HCT116 (cell line): ENCODE measurements at regions not wholly inside any gene's neighbourhood (a gene's known extent, or its start where the extent isn't known, plus 50 kb on each side); places are given as distances from the start of the nearest gene placed in this dataset.

ENCODE experiments used
- ATAC-seq: fragments of 200-7000 bp; cut with Tn5 transposase; 2 replicates; pipeline ENCODE4 v1.9.1; 2020; ENCODE audit warnings: mild to moderate bottlenecking, moderate library complexity
- BruUV-seq: library from RNA; stranded (reverse); fragments of 400-500 nt; replicated peaks from 2 replicates; lab custom pipeline; 2021; lab: Mats Ljungman, UMichigan
- CTCF ChIA-PET: fragments of 300-600 bp; sonication (Branson Sonifier 250); formaldehyde crosslinking; loops from one replicate; lab custom pipeline; 2021; ENCODE audit warnings: antibody characterized with exemption; lab: Charles Lee
- POLR2A ChIA-PET: fragments of 300-600, 350-600 bp; sonication (Branson Sonifier 250); formaldehyde crosslinking; loops from one replicate; lab custom pipeline; 2021; ENCODE audit warnings: antibody characterized with exemption; lab: Charles Lee
- RAD21 ChIA-PET, 2 experiments: fragments of 300-600 bp; sonication (Branson Sonifier 250); formaldehyde crosslinking; loops; one replicate each; lab custom pipeline; 2023; ENCODE audit warnings: low total read pairs in 2 of 2; ENCODE audit not compliant: uncharacterized antibody in 2 of 2, unreplicated experiment in 2 of 2, low non-redundant PET in 1 of 2; lab: Charles Lee
- DNase-seq: peaks from one replicate; pipeline ENCODE4 v3.0.0-alpha.2; 2010; ENCODE audit warnings: low read depth, low spot score
- H2AFZ ChIP-seq: fragments of 200-600 bp; shearing (Covaris generic), sonication (generic); 2 replicates; pipeline ENCODE4 v1.6.1; 2017; ENCODE audit warnings: low read depth, mixed run types, mixed read lengths, antibody characterized with exemption, low read length; ENCODE audit not compliant: poor library complexity, severe bottlenecking
- H3K27ac ChIP-seq: 2 replicates; pipeline ENCODE4 v1.5.1; 2012; ENCODE audit warnings: low read depth, low read length
- H3K27me3 ChIP-seq: fragments of 200-600 bp; sonication (generic); 2 replicates; pipeline ENCODE4 v1.6.1; 2016; ENCODE audit warnings: mixed run types, low read length, mixed read lengths; ENCODE audit not compliant: insufficient read depth
- H3K36me3 ChIP-seq, 2 experiments: fragments of 200-500 bp in 1 of 2; fragments of 200-600 bp in 1 of 2; sonication (Bioruptor generic) in 1 of 2; sonication (generic) in 1 of 2; 2 replicates each; pipeline versions ENCODE4 v1.5.1 to v1.6.1; 2014 to 2016; ENCODE audit warnings: low read length in 2 of 2, inconsistent platforms in 1 of 2, mixed read lengths in 1 of 2, mixed run types in 1 of 2; ENCODE audit not compliant: insufficient read depth in 2 of 2, control insufficient read depth in 1 of 2
- H3K4me1 ChIP-seq, 2 experiments: fragments of 200-600 bp in 1 of 2; sonication (generic) in 1 of 2; 2 replicates each; pipeline versions ENCODE4 v1.5.1 to v1.6.1; 2012 to 2017; ENCODE audit warnings: low read length in 2 of 2, inconsistent platforms in 1 of 2, mild to moderate bottlenecking in 1 of 2, mixed read lengths in 1 of 2, mixed run types in 1 of 2, moderate library complexity in 1 of 2; ENCODE audit not compliant: insufficient read depth in 2 of 2, control insufficient read depth in 1 of 2
- H3K4me2 ChIP-seq: fragments of 200-600 bp; sonication (generic); 2 replicates; pipeline ENCODE4 v1.6.1; 2017; ENCODE audit warnings: mixed run types, low read length, mixed read lengths
- H3K4me3 ChIP-seq, 2 experiments: fragments of 200-600 bp in 1 of 2; sonication (generic) in 1 of 2; replicated peaks in 1 of 2; 2 replicates each; pipeline ENCODE4 v1.5.1; 2011 to 2016; ENCODE audit warnings: low read length in 2 of 2, control low read depth in 1 of 2, low read depth in 1 of 2, mild to moderate bottlenecking in 1 of 2, mixed read lengths in 1 of 2, mixed run types in 1 of 2
- H3K79me2 ChIP-seq: fragments of 200-600 bp; sonication (generic); 2 replicates; pipeline ENCODE4 v1.6.1; 2017; ENCODE audit warnings: mild to moderate bottlenecking, mixed run types, low read length, moderate library complexity, mixed read lengths; ENCODE audit not compliant: insufficient read depth
- H3K9ac ChIP-seq: fragments of 200-600 bp; sonication (generic); 2 replicates; pipeline ENCODE4 v1.6.1; 2016; ENCODE audit warnings: low read length, mixed read lengths
- H3K9me2 ChIP-seq: fragments of 200-600 bp; sonication (generic), shearing (Covaris generic); 2 replicates; pipeline ENCODE4 v1.6.1; 2017; ENCODE audit warnings: mixed run types, mild to moderate bottlenecking, moderate library complexity; ENCODE audit not compliant: insufficient read depth
- H3K9me3 ChIP-seq, 2 experiments: fragments of 200-500 bp in 1 of 2; fragments of 200-600 bp in 1 of 2; sonication (Bioruptor generic) in 1 of 2; sonication (generic) in 1 of 2; 2 replicates each; pipeline ENCODE4 v1.6.1; 2014 to 2017; ENCODE audit warnings: low read length in 2 of 2, mixed read lengths in 2 of 2, inconsistent platforms in 1 of 2, low read depth in 1 of 2, mild to moderate bottlenecking in 1 of 2, mixed run types in 1 of 2, moderate library complexity in 1 of 2; ENCODE audit not compliant: control insufficient read depth in 1 of 2, insufficient read depth in 1 of 2
- H4K20me1 ChIP-seq: fragments of 200-600 bp; sonication (generic), shearing (Covaris generic); 2 replicates; pipeline ENCODE4 v1.6.1; 2017; ENCODE audit warnings: mixed run types, mild to moderate bottlenecking, moderate library complexity; ENCODE audit not compliant: insufficient read depth
- CBX3 ChIP-seq: IDR thresholded peaks from 2 replicates; pipeline ENCODE4 v1.6.1; 2012; ENCODE audit warnings: low read depth
- CEBPB ChIP-seq: IDR thresholded peaks from 2 replicates; pipeline ENCODE4 v1.6.1; 2012; ENCODE audit warnings: low read depth
- CTCF ChIP-seq, 3 experiments: fragments of 200-600 bp in 1 of 3; sonication (generic) in 1 of 3; IDR thresholded peaks in 2 of 3; conservative IDR thresholded peaks in 1 of 3; 2 replicates each; pipeline ENCODE4 v1.5.1; 2012 to 2017; ENCODE audit warnings: low read depth in 2 of 3, low read length in 2 of 3, antibody characterized with exemption in 1 of 3, borderline replicate concordance in 1 of 3, control low read depth in 1 of 3, mild to moderate bottlenecking in 1 of 3, mixed read lengths in 1 of 3, mixed run types in 1 of 3, moderate library complexity in 1 of 3; ENCODE audit not compliant: insufficient read depth in 1 of 3
- EGR1 ChIP-seq: IDR thresholded peaks from 2 replicates; pipeline ENCODE4 v1.6.1; 2012; ENCODE audit warnings: low read depth
- ELF1 ChIP-seq: IDR thresholded peaks from 2 replicates; pipeline ENCODE4 v1.6.1; 2012; ENCODE audit warnings: low read depth, borderline replicate concordance
- EZH2 ChIP-seq: fragments of 200-600 bp; sonication (generic); IDR thresholded peaks from 2 replicates; pipeline ENCODE4 v1.6.1; 2017; ENCODE audit warnings: antibody characterized with exemption, mixed run types
- FOSL1 ChIP-seq: IDR thresholded peaks from 2 replicates; pipeline ENCODE4 v1.6.1; 2012; ENCODE audit warnings: low read depth
- JUND ChIP-seq: IDR thresholded peaks from 2 replicates; pipeline ENCODE4 v1.6.1; 2012
- POLR2AphosphoS5 ChIP-seq: IDR thresholded peaks from 2 replicates; pipeline ENCODE4 v1.6.1; 2011; ENCODE audit warnings: mild to moderate bottlenecking, low read depth, low read length, moderate library complexity
- RAD21 ChIP-seq: IDR thresholded peaks from 2 replicates; pipeline ENCODE4 v1.6.1; 2012; ENCODE audit warnings: low read depth, mild to moderate bottlenecking
- SP1 ChIP-seq: IDR thresholded peaks from 2 replicates; pipeline ENCODE4 v1.6.1; 2012; ENCODE audit warnings: low read depth
- SRF ChIP-seq: IDR thresholded peaks from 2 replicates; pipeline ENCODE4 v1.6.1; 2012; ENCODE audit warnings: low read depth
- TCF7L2 ChIP-seq: IDR thresholded peaks from 2 replicates; pipeline ENCODE4 v1.7.0; 2011; ENCODE audit warnings: borderline replicate concordance, inconsistent platforms; ENCODE audit not compliant: insufficient read depth, insufficient read length; ENCODE audit errors: extremely low read depth
- ZFX ChIP-seq: fragments of 450-650 bp; IDR thresholded peaks from 2 replicates; pipeline ENCODE4 v1.6.1; 2017
- ZNF274 ChIP-seq: fragments of 200-500 bp; sonication (Bioruptor generic); IDR thresholded peaks from 2 replicates; pipeline ENCODE4 v1.6.1; 2014; ENCODE audit warnings: mild to moderate bottlenecking, low read depth, low read length, inconsistent platforms
- intact Hi-C: fragments of 100-400 bp; cut with micrococcal nuclease; formaldehyde crosslinking; loops from 2 replicates; pipeline ENCODE4 v1.10.0; 2022
- TF ChIP-seq, protein P1 (sequence below): IDR thresholded peaks from 2 replicates; pipeline ENCODE4 v1.6.1; 2012
- TF ChIP-seq, protein P2 (sequence below): IDR thresholded peaks from 2 replicates; pipeline ENCODE4 v1.6.1; 2012

GRCh38 chr4:123743848-123744247, 347.3 kb downstream of the SPRY1 start:
- no peaks in the 10 kb centered on the region for H3K9me3 ChIP-seq
- no peaks in the 10 kb centered on the region for H3K27me3 ChIP-seq
- H3K9ac ChIP-seq, result no peak overlapping the region
- TF ChIP-seq EZH2 (no peak), CBX3 (no peak), JUND (no peak), ELF1 (no peak)
- H3K79me2 ChIP-seq, result no peaks in the 10 kb centered on the region
- no TSS peak for BruUV-seq
- no peak overlapping the region for H3K4me2 ChIP-seq
- ATAC-seq (no peak), DNase-seq (no peak)
- no peaks in the 10 kb centered on the region for H3K9me2 ChIP-seq
- ChIA-PET POLR2A (no interaction called here), CTCF (no interaction called here), RAD21 (no interaction called here)
- intact Hi-C loops, result no loop called here
- no peak overlapping the region for H2AFZ ChIP-seq
- H4K20me1 ChIP-seq, result no peaks in the 10 kb centered on the region
- no peaks in the 10 kb centered on the region for H3K4me1 ChIP-seq
- no peaks in the 10 kb centered on the region for H3K36me3 ChIP-seq
- H3K4me3 ChIP-seq, result no peak overlapping the region
- H3K27ac ChIP-seq, result no peak overlapping the region

DNA sequence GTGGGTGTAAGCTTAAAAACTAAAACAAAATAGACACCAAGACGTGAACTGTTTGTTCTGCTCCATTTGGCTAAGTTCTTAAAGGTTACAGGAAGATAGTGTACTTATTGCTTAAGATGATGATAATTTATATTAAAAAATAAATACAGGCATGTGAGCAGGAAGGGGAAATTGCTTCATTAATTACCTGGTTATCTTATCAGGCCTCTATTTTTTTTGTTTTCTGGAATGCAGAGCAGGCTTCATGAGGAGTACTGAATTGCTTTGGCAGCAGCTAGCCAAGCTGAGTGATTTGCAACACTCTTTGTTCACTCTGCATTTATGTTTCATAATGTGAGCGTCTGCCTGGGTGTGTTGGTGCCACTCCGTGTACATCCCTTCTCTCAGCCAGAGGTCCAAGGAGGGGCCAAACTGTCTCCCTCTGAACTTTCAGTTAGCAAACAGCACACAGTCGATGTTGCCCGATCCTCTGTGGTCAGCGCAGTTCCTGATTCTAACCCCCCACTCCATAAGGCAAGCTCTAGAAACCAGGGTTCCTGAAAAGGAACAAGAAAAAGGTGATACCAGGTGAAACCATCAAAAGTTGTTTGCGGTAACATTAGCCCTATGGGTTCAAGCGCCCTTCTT, 348.2 kb downstream of the SPRY1 start:
- no peak overlapping the region for H3K4me2 ChIP-seq
- RAD21 ChIA-PET, result no interaction called here
- H3K4me1 ChIP-seq, result peaks cover 1 to 5% of the 10 kb centered on the region in 2 experiments; a peak in 3 of 4 replicates
- H3K27ac ChIP-seq, result no peak overlapping the region
- ATAC-seq, result no peak
- H3K9ac ChIP-seq, result no peak overlapping the region
- H3K27me3 ChIP-seq, result no peaks in the 10 kb centered on the region
- H4K20me1 ChIP-seq, result no peaks in the 10 kb centered on the region
- H3K79me2 ChIP-seq, result no peaks in the 10 kb centered on the region
- no peak overlapping the region for H2AFZ ChIP-seq
- CTCF ChIA-PET, result no interaction called here
- intact Hi-C loops, result no loop called here
- DNase-seq, result no peak
- TF ChIP-seq JUND, result no peak
- TF ChIP-seq RAD21, result no peak
- TF ChIP-seq, protein P1, sequence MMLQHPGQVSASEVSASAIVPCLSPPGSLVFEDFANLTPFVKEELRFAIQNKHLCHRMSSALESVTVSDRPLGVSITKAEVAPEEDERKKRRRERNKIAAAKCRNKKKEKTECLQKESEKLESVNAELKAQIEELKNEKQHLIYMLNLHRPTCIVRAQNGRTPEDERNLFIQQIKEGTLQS, result no peak
- TF ChIP-seq ZNF274, result no peak
- no peak for TF ChIP-seq EGR1
- no peak for TF ChIP-seq ELF1
- TF ChIP-seq ZFX, result no peak
- TF ChIP-seq CTCF (IDR thresholded peaks at IDR 0.05 in 2 of 3, conservative IDR thresholded peaks at IDR 0.05 in 1 of 3; ENCODE audit: borderline replicate concordance in 1 of 3, insufficient read depth in 1 of 3, low read depth in 2 of 3, low read length in 2 of 3), result no peak
- TF ChIP-seq EZH2, result no peak
- TF ChIP-seq, protein P2, sequence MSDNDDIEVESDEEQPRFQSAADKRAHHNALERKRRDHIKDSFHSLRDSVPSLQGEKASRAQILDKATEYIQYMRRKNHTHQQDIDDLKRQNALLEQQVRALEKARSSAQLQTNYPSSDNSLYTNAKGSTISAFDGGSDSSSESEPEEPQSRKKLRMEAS, result no peak
- no peak for TF ChIP-seq FOSL1
- no peak for TF ChIP-seq CBX3
- no peak for TF ChIP-seq SRF
- TF ChIP-seq POLR2AphosphoS5, result no peak
- TF ChIP-seq CEBPB, result no peak
- TF ChIP-seq SP1, result no peak
- no peak for TF ChIP-seq TCF7L2
- H3K9me3 ChIP-seq, result no peaks in the 10 kb centered on the region
- H3K4me3 ChIP-seq, result no peak overlapping the region
- no peaks in the 10 kb centered on the region for H3K9me2 ChIP-seq
- no peaks in the 10 kb centered on the region for H3K36me3 ChIP-seq
- BruUV-seq, result no TSS peak
- POLR2A ChIA-PET, result no interaction called here
